HEK293T (cell line): ENCODE measurements at regions not wholly inside any gene's neighbourhood (a gene's known extent, or its start where the extent isn't known, plus 50 kb on each side); places are given as distances from the start of the nearest gene placed in this dataset.

Source experiments
- CTBP1 ChIP-seq: fragments of 450-650 bp; IDR thresholded peaks from 2 replicates; pipeline ENCODE4 v1.6.1; 2016; ENCODE audit warnings: borderline replicate concordance
- FOXA1 ChIP-seq: fragments of 450-650 bp; IDR thresholded peaks from 2 replicates; pipeline ENCODE4 v1.6.1; 2016; ENCODE audit warnings: mild to moderate bottlenecking
- FOXK2 ChIP-seq: fragments of 450-650 bp; IDR thresholded peaks from 2 replicates; pipeline ENCODE4 v1.6.1; 2016; ENCODE audit warnings: mild to moderate bottlenecking
- FOXM1 ChIP-seq: fragments of 450-650 bp; IDR thresholded peaks from 2 replicates; pipeline ENCODE4 v1.6.1; 2017; ENCODE audit warnings: mild to moderate bottlenecking, borderline replicate concordance
- SP1 ChIP-seq: fragments of 450-650 bp; IDR thresholded peaks from 2 replicates; pipeline ENCODE4 v1.6.1; 2017
- SUZ12 ChIP-seq: fragments of 450-650 bp; IDR thresholded peaks from 2 replicates; pipeline ENCODE4 v1.6.1; 2016; ENCODE audit warnings: mild to moderate bottlenecking

GRCh38 chr10:44032216-44032615 is 352.7 kb downstream of the CXCL12 start:
- TF ChIP-seq FOXA1 (no peak), CTBP1 (no peak), SP1 (no peak), SUZ12 (no peak), FOXM1 (no peak), FOXK2 (no peak)
